ENCODE measurements at regions not wholly inside any gene's neighbourhood (a gene's known extent, or its start where the extent isn't known, plus 50 kb on each side); places are given as distances from the start of the nearest gene placed in this dataset.

GRCh38 chr5:56656846-56657726 is 158.3 kb upstream of the MAP3K1 start:
- Mint-ChIP-seq H3K27ac (ENCODE audit: unreplicated experiment) (no peak overlapping the region), H3K27me3 (ENCODE audit: unreplicated experiment) (peaks cover 6% of the 10 kb centered on the region), H3K36me3 (ENCODE audit: unreplicated experiment) (no peaks in the 10 kb centered on the region), H3K4me1 (ENCODE audit: low read depth, unreplicated experiment) (no peaks in the 10 kb centered on the region), H3K9me3 (ENCODE audit: unreplicated experiment) (no peaks in the 10 kb centered on the region), H3K4me3 (ENCODE audit: unreplicated experiment) (no peak overlapping the region)
- DNase-seq = no peak
- TF ChIP-seq CTCF (IDR thresholded peaks at IDR 0.05; ENCODE audit: partially characterized antibody, unreplicated experiment) = no peak

GRCh38 chr5:56651893-56652292 is 163.5 kb upstream of the MAP3K1 start:
- Mint-ChIP-seq H3K27ac (ENCODE audit: unreplicated experiment) (no peak overlapping the region), H3K36me3 (ENCODE audit: unreplicated experiment) (no peaks in the 10 kb centered on the region), H3K4me3 (ENCODE audit: unreplicated experiment) (no peak overlapping the region)

GRCh38 chr5:56650386-56650785 is 165.0 kb upstream of the MAP3K1 start:
- Mint-ChIP-seq H3K4me1 (ENCODE audit: low read depth, unreplicated experiment) (peaks cover 7% of the 10 kb centered on the region), H3K4me3 (ENCODE audit: unreplicated experiment) (no peak overlapping the region), H3K27ac (ENCODE audit: unreplicated experiment) (no peak overlapping the region), H3K36me3 (ENCODE audit: unreplicated experiment) (no peaks in the 10 kb centered on the region), H3K9me3 (ENCODE audit: unreplicated experiment) (peaks cover 2% of the 10 kb centered on the region), H3K27me3 (ENCODE audit: unreplicated experiment) (peaks cover 2% of the 10 kb centered on the region)
- DNase-seq = no peak
- TF ChIP-seq CTCF (IDR thresholded peaks at IDR 0.05; ENCODE audit: partially characterized antibody, unreplicated experiment) = no peak

More at GRCh38 chr5:56651893-56652292, 163.5 kb upstream of the MAP3K1 start:
- peaks cover 3% of the 10 kb centered on the region for H3K27me3 Mint-ChIP-seq (ENCODE audit: unreplicated experiment)
- peaks cover 2% of the 10 kb centered on the region for H3K9me3 Mint-ChIP-seq (ENCODE audit: unreplicated experiment)
- TF ChIP-seq CTCF (IDR thresholded peaks at IDR 0.05; ENCODE audit: partially characterized antibody, unreplicated experiment) = no peak
- peaks cover 6% of the 10 kb centered on the region for H3K4me1 Mint-ChIP-seq (ENCODE audit: low read depth, unreplicated experiment)
- DNase-seq = no peak

- Mint-ChIP-seq H3K4me3 (ENCODE audit: unreplicated experiment) (no peak overlapping the region), H3K27me3 (ENCODE audit: unreplicated experiment) (no peaks in the 10 kb centered on the region), H3K27ac (ENCODE audit: unreplicated experiment) (no peak overlapping the region), H3K36me3 (ENCODE audit: unreplicated experiment) (no peaks in the 10 kb centered on the region), H3K9me3 (ENCODE audit: unreplicated experiment) (peaks cover 2% of the 10 kb centered on the region), H3K4me1 (ENCODE audit: low read depth, unreplicated experiment) (peaks cover 7% of the 10 kb centered on the region)
- DNase-seq = no peak
- no peak for TF ChIP-seq CTCF (IDR thresholded peaks at IDR 0.05; ENCODE audit: partially characterized antibody, unreplicated experiment)
These were observed 165.8 kb upstream of the MAP3K1 start for GRCh38 chr5:56649569-56649968.

GRCh38 chr5:56648460-56649034 is 166.8 kb upstream of the MAP3K1 start:
- Mint-ChIP-seq H3K27ac (ENCODE audit: unreplicated experiment) (no peak overlapping the region), H3K36me3 (ENCODE audit: unreplicated experiment) (no peaks in the 10 kb centered on the region), H3K27me3 (ENCODE audit: unreplicated experiment) (no peaks in the 10 kb centered on the region), H3K4me3 (ENCODE audit: unreplicated experiment) (no peak overlapping the region), H3K9me3 (ENCODE audit: unreplicated experiment) (peaks cover 2% of the 10 kb centered on the region), H3K4me1 (ENCODE audit: low read depth, unreplicated experiment) (peaks cover 7% of the 10 kb centered on the region)
- no peak for TF ChIP-seq CTCF (IDR thresholded peaks at IDR 0.05; ENCODE audit: partially characterized antibody, unreplicated experiment)
- DNase-seq = no peak

Measured in glutamatergic neuron (in vitro differentiated cells).